Stimulated activated naive B cell treated with anti-CD40 and anti-IgM and Interleukin-4, amounts not matched to agents 10 μg/mL and 1 μg/mL and 100 μg/mL, for 72 hours (primary cell): ENCODE measurements at regions not wholly inside any gene's neighbourhood (a gene's known extent, or its start where the extent isn't known, plus 50 kb on each side); places are given as distances from the start of the nearest gene placed in this dataset.
"Not testable (repeated sequence)": the region's sequence is repeated elsewhere in the genome, so short reads cannot be mapped to it uniquely, and the experiment has no call there.

Source experiments
- ATAC-seq, 2 donors: fragments of 150-1000 bp; cut with Tn5 transposase; replicated peaks; 2 replicates each; pipeline ENCODE4 v1.10.0; 2021; ENCODE audit warnings: moderate library complexity in 1 of 2
- DNase-seq: peaks from one replicate; pipeline ENCODE4 v3.0.0; 2021
- H3K27ac Mint-ChIP-seq: one replicate; pipeline ENCODE4 v1.8.0; 2022; ENCODE audit warnings: mild to moderate bottlenecking, mixed read lengths
- H3K27me3 Mint-ChIP-seq, 2 donors: one replicate each; pipeline ENCODE4 v1.8.0; 2022; ENCODE audit warnings: mixed read lengths in 2 of 2
- H3K36me3 Mint-ChIP-seq, 2 donors: one replicate each; pipeline ENCODE4 v1.8.0; 2022; ENCODE audit warnings: mixed read lengths in 2 of 2, mild to moderate bottlenecking in 1 of 2
- H3K4me1 Mint-ChIP-seq, 2 donors: one replicate each; pipeline ENCODE4 v1.8.0; 2022; ENCODE audit warnings: mixed read lengths in 2 of 2, mild to moderate bottlenecking in 1 of 2
- H3K4me3 Mint-ChIP-seq, 2 donors: one replicate each; pipeline ENCODE4 v1.8.0; 2022; ENCODE audit warnings: mild to moderate bottlenecking in 2 of 2, mixed read lengths in 2 of 2, moderate library complexity in 1 of 2
- H3K9me3 Mint-ChIP-seq, 2 donors: one replicate each; pipeline ENCODE4 v1.8.0; 2022; ENCODE audit warnings: mixed read lengths in 2 of 2, mild to moderate bottlenecking in 1 of 2

GRCh38 chr22:15583007-15583406 lies 55.0 kb downstream of the OR11H1 start:
- not testable (repeated sequence) for H3K36me3 Mint-ChIP-seq, DNase-seq, H3K27me3 Mint-ChIP-seq, H3K4me3 Mint-ChIP-seq, H3K27ac Mint-ChIP-seq, ATAC-seq, H3K9me3 Mint-ChIP-seq, H3K4me1 Mint-ChIP-seq

DNA sequence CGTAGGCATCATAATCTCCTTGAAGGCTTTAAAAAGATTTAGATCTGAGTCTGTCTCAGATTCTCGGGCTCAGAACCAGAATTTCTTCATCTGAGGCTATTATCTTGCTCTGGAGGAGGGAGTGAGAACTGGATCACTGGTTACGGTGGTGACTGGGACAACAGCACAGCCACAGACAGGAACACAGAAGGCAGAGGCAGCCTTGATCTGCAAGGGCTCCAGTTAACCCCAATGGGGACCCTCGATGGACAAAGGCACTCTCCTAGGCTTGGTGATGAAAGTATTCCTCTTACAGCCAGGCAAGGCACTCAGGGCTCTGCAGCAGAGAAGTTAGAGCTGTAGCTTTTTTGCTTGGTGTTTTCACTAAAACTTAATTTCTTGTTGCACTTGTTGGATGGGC lies 74.2 kb downstream of the OR11H1 start:
- not testable (repeated sequence) for H3K9me3 Mint-ChIP-seq, H3K27me3 Mint-ChIP-seq, H3K27ac Mint-ChIP-seq, DNase-seq, ATAC-seq, H3K4me1 Mint-ChIP-seq, H3K4me3 Mint-ChIP-seq, H3K36me3 Mint-ChIP-seq

GRCh38 chr22:15603111-15603510 lies 75.1 kb downstream of the OR11H1 start:
- not testable (repeated sequence) for H3K36me3 Mint-ChIP-seq, H3K4me1 Mint-ChIP-seq, H3K27ac Mint-ChIP-seq, H3K9me3 Mint-ChIP-seq, DNase-seq, H3K4me3 Mint-ChIP-seq, H3K27me3 Mint-ChIP-seq, ATAC-seq

DNA sequence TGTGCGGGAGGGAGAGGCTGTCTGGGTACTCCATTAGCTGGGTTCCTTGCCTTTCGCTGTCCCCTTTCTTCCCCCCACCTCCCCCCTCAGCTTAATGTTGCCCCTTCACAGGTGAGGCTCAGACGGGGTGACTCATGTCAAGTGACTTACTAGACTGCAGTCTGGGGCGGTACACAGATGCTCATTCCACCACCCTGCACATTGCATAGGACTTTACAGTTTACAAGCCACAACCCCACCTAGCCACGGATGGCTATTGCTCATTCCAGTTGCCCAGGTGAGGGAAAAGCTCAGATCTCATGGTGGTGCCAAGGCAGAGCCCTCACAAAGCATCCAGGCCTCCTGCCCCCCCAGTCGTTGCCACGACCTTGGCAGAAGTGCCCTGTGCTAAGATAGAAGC lies 76.2 kb downstream of the OR11H1 start:
- not testable (repeated sequence) for H3K36me3 Mint-ChIP-seq, ATAC-seq, H3K4me1 Mint-ChIP-seq, DNase-seq, H3K9me3 Mint-ChIP-seq, H3K4me3 Mint-ChIP-seq, H3K27me3 Mint-ChIP-seq, H3K27ac Mint-ChIP-seq

DNA sequence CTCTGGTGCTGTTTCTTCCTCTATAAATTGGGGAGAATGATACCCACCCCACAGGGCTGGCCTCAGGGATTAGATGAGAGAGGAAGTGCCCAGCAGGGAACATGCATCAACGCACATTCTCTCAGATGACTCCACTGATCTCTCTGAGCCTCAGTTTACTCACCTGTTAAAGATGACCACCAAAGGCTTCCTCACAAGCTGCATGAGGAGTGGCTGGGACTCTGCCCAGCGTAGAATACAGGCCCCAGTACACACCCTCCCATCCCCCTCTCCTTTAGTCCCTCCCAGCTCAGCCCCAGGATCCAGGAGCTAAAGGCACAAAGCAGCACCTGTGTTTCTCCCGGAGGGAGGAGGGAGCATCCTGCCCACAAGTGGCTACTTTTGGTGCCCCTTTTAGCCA lies 76.7 kb downstream of the OR11H1 start:
- H3K27me3 Mint-ChIP-seq, ATAC-seq, H3K4me3 Mint-ChIP-seq, H3K36me3 Mint-ChIP-seq, H3K27ac Mint-ChIP-seq, H3K9me3 Mint-ChIP-seq, DNase-seq, H3K4me1 Mint-ChIP-seq: not testable (repeated sequence)

- H3K36me3 Mint-ChIP-seq, H3K27ac Mint-ChIP-seq, ATAC-seq, H3K4me3 Mint-ChIP-seq, H3K4me1 Mint-ChIP-seq, H3K9me3 Mint-ChIP-seq, H3K27me3 Mint-ChIP-seq, DNase-seq: not testable (repeated sequence)
These were observed 76.9 kb upstream of the POTEH start for GRCh38 chr22:15612906-15613305.

DNA sequence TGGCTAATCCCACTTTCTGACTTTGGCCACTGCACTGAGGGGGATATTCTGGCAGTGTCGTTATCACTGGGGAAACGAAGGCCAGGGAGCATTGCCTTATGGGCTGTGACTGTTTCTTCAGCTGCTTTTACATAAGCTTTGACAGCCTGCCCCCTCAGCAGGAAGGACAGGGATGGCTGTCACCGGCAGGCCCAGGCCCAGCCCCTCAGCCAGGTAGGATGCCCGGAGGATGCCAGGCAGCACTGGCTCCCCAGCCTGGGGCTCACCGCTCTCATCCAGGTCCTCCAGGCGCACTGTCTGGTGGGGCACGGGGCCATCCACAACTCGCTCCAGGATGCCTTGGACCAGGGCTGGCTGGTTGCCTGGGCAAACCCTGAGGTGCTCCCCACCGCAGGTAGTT lies 74.7 kb upstream of the POTEH start:
- not testable (repeated sequence) for ATAC-seq, H3K27me3 Mint-ChIP-seq, H3K27ac Mint-ChIP-seq, H3K4me1 Mint-ChIP-seq, H3K9me3 Mint-ChIP-seq, H3K4me3 Mint-ChIP-seq, DNase-seq, H3K36me3 Mint-ChIP-seq

- not testable (repeated sequence) for H3K36me3 Mint-ChIP-seq, DNase-seq, H3K4me1 Mint-ChIP-seq, H3K9me3 Mint-ChIP-seq, H3K27ac Mint-ChIP-seq, H3K27me3 Mint-ChIP-seq, ATAC-seq, H3K4me3 Mint-ChIP-seq
These were observed 61.6 kb upstream of the POTEH start for GRCh38 chr22:15628224-15628623.

GRCh38 chr22:15636765-15637164 lies 53.1 kb upstream of the POTEH start:
- H3K4me3 Mint-ChIP-seq, H3K36me3 Mint-ChIP-seq, H3K4me1 Mint-ChIP-seq, H3K27me3 Mint-ChIP-seq, DNase-seq, ATAC-seq, H3K9me3 Mint-ChIP-seq, H3K27ac Mint-ChIP-seq: not testable (repeated sequence)

DNA sequence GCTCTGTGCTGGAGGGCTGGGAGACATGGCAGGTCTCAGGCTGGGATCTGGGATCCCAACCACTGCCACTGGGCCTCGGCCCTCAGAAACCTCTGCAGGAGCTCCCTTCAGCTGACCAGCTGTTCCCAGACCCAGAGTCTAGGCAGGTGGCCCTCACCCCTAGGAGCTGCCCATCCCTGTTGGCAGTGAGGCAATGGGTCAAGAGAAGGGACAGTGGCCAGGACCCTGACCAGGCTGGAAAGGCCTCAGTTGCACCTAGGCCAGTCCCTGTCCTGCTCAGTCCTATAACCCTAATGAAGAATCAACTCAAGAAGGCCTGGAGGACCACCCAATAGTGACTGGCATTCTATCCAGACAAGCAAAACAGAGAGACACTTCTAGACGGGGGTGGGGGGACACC lies 52.4 kb upstream of the POTEH start:
- ATAC-seq: peak in 1 of 2 donors; percentile 14
- not testable (repeated sequence) for DNase-seq, H3K4me3 Mint-ChIP-seq, H3K27ac Mint-ChIP-seq, H3K9me3 Mint-ChIP-seq, H3K36me3 Mint-ChIP-seq, H3K27me3 Mint-ChIP-seq, H3K4me1 Mint-ChIP-seq

DNA sequence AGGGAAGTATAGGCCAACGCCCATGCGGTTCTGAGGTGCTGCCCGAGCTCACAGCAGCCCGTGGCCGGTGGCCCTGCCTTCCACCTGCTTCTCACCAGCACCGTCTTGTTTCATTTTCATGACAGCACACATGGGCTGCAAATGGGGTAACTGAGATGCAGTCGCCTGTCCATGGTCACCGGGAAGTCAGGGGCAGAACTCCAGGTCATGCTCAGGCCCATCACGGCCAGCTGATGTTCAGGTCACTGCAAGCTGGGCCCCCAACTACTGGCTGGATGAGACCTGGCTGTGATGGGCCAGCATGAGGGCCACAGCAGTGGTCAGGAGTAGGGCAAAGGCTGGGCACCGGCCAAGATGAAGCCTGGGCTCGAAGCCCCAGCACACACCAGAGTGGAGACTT lies 51.9 kb upstream of the POTEH start:
- not testable (repeated sequence) for H3K4me1 Mint-ChIP-seq, DNase-seq, H3K36me3 Mint-ChIP-seq, H3K4me3 Mint-ChIP-seq, H3K27me3 Mint-ChIP-seq, H3K9me3 Mint-ChIP-seq, H3K27ac Mint-ChIP-seq
- peak in 1 of 2 donors; percentile 3 for ATAC-seq
